ENCODE measurements at regions not wholly inside any gene's neighbourhood (a gene's known extent, or its start where the extent isn't known, plus 50 kb on each side); places are given as distances from the start of the nearest gene placed in this dataset.

DNA sequence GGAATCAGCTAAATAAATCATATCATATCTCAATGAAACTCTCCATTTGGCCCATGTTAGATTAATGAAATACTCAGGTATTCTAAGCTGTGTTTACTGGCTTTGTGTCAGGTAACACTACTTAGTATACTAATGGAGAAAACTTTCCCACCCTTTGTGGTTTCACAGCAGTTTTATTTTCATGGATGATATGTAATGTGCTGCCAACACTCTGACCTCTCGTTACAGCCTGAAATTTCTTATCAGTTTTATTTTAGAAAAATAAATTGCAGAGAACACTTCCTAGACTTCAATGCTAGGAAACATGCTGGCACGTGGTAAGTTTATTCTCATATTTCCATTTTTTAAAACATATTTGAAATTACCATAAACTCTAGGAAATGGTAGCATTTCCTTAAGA lies 758.9 kb downstream of the LIG4 start:
- Histone ChIP-seq H3K27ac (ENCODE audit: low read depth, low read length) (no peak overlapping the region), H2AFZ (ENCODE audit: low read depth, low read length, poor library complexity, severe bottlenecking) (no peak overlapping the region), H3K4me3 (replicated peaks in 1 of 2; ENCODE audit: low read depth in 1 of 2, low read length in 2 of 2) (no peak overlapping the region), H3K9me3 (ENCODE audit: control insufficient read depth in 1 of 2, insufficient read depth in 1 of 2, low read depth in 1 of 2, low read length in 2 of 2) (peaks cover 0 to 19% of the 10 kb centered on the region in 2 experiments; a peak in 2 of 4 replicates), H4K20me1 (ENCODE audit: insufficient read depth) (no peaks in the 10 kb centered on the region), H3K9ac (ENCODE audit: low read length) (no peak overlapping the region), H3K79me2 (ENCODE audit: insufficient read depth, low read length) (no peaks in the 10 kb centered on the region), H3K4me1 (ENCODE audit: control insufficient read depth in 1 of 2, insufficient read depth in 2 of 2, low read length in 2 of 2) (no peaks in the 10 kb centered on the region), H3K4me2 (ENCODE audit: low read length) (no peak overlapping the region), H3K27me3 (ENCODE audit: insufficient read depth, low read length) (no peaks in the 10 kb centered on the region), H3K9me2 (ENCODE audit: insufficient read depth) (no peaks in the 10 kb centered on the region), H3K36me3 (ENCODE audit: control insufficient read depth in 1 of 2, insufficient read depth in 2 of 2, low read length in 2 of 2) (no peaks in the 10 kb centered on the region)
- ChIA-PET POLR2A (no interaction called here), CTCF (no interaction called here), RAD21 (ENCODE audit: low non-redundant PET in 1 of 2, low total read pairs in 2 of 2, uncharacterized antibody in 2 of 2, unreplicated experiment in 2 of 2) (no interaction called here)
- no peak for DNase-seq (ENCODE audit: low read depth, low spot score)
- no peak for ATAC-seq
- intact Hi-C loops (cut with micrococcal nuclease), result no loop called here
- TF ChIP-seq EZH2 (IDR thresholded peaks at IDR 0.05) (no peak), YY1 (IDR thresholded peaks at IDR 0.05; ENCODE audit: extremely low read depth, insufficient replicate concordance, low read depth, low read length) (no peak), ELF1 (IDR thresholded peaks at IDR 0.05; ENCODE audit: borderline replicate concordance, low read depth) (no peak), POLR2AphosphoS5 (IDR thresholded peaks at IDR 0.05; ENCODE audit: low read depth, low read length) (no peak), REST (IDR thresholded peaks at IDR 0.05; ENCODE audit: low read depth) (no peak)
- TF ChIP-seq, protein P1, sequence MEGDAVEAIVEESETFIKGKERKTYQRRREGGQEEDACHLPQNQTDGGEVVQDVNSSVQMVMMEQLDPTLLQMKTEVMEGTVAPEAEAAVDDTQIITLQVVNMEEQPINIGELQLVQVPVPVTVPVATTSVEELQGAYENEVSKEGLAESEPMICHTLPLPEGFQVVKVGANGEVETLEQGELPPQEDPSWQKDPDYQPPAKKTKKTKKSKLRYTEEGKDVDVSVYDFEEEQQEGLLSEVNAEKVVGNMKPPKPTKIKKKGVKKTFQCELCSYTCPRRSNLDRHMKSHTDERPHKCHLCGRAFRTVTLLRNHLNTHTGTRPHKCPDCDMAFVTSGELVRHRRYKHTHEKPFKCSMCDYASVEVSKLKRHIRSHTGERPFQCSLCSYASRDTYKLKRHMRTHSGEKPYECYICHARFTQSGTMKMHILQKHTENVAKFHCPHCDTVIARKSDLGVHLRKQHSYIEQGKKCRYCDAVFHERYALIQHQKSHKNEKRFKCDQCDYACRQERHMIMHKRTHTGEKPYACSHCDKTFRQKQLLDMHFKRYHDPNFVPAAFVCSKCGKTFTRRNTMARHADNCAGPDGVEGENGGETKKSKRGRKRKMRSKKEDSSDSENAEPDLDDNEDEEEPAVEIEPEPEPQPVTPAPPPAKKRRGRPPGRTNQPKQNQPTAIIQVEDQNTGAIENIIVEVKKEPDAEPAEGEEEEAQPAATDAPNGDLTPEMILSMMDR (IDR thresholded peaks at IDR 0.05 in 2 of 3, conservative IDR thresholded peaks at IDR 0.05 in 1 of 3; ENCODE audit: borderline replicate concordance in 1 of 3, insufficient read depth in 1 of 3, low read depth in 2 of 3, low read length in 2 of 3), result no peak
- BruUV-seq (replicated peaks), result no TSS peak
